ENCODE measurements at regions not wholly inside any gene's neighbourhood (a gene's known extent, or its start where the extent isn't known, plus 50 kb on each side); places are given as distances from the start of the nearest gene placed in this dataset.

DNA sequence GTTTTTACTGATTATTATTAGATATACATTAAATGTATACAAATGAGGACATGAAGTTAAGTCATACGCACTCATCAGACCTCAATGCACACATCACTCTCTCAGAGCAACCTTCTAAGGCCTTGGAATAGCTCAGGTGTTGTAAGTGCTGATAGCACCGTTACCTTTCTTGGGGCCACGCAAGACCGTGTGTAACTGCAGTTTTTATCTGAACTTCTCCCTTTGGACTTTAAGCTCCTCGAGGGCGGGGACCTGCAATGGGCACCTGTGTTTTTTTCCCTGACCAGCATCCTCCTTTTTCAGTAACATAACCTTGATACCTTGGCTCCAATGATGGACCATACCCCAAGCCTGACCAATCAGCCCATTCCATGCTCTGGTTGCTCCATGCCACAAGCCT is 136.5 kb upstream of the TMCC3 start:
- no peaks in the 10 kb centered on the region for H3K36me3 ChIP-seq (ENCODE audit: control insufficient read depth in 1 of 2, insufficient read depth in 2 of 2, low read length in 2 of 2)
- no peak overlapping the region for H3K4me2 ChIP-seq (ENCODE audit: low read length)
- intact Hi-C loops (cut with micrococcal nuclease): no loop called here
- H3K9me3 ChIP-seq (ENCODE audit: control insufficient read depth in 1 of 2, insufficient read depth in 1 of 2, low read depth in 1 of 2, low read length in 2 of 2): no peaks in the 10 kb centered on the region
- TF ChIP-seq POLR2A (IDR thresholded peaks at IDR 0.05; ENCODE audit: borderline replicate concordance, extremely low read depth, insufficient read depth, insufficient read length) (no peak), RAD21 (IDR thresholded peaks at IDR 0.05; ENCODE audit: low read depth) (no peak), ZFX (IDR thresholded peaks at IDR 0.05) (no peak), EZH2 (IDR thresholded peaks at IDR 0.05) (no peak), SRF (IDR thresholded peaks at IDR 0.05; ENCODE audit: low read depth) (no peak), TCF7L2 (IDR thresholded peaks at IDR 0.05; ENCODE audit: borderline replicate concordance, extremely low read depth, insufficient read depth, insufficient read length) (no peak), CBX3 (IDR thresholded peaks at IDR 0.05; ENCODE audit: low read depth) (no peak)
- TF ChIP-seq, protein P1, sequence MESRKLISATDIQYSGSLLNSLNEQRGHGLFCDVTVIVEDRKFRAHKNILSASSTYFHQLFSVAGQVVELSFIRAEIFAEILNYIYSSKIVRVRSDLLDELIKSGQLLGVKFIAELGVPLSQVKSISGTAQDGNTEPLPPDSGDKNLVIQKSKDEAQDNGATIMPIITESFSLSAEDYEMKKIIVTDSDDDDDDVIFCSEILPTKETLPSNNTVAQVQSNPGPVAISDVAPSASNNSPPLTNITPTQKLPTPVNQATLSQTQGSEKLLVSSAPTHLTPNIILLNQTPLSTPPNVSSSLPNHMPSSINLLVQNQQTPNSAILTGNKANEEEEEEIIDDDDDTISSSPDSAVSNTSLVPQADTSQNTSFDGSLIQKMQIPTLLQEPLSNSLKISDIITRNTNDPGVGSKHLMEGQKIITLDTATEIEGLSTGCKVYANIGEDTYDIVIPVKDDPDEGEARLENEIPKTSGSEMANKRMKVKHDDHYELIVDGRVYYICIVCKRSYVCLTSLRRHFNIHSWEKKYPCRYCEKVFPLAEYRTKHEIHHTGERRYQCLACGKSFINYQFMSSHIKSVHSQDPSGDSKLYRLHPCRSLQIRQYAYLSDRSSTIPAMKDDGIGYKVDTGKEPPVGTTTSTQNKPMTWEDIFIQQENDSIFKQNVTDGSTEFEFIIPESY (IDR thresholded peaks at IDR 0.05; ENCODE audit: extremely low read depth, insufficient replicate concordance, low read length): no peak
- POLR2A ChIA-PET: no interaction called here
- no peaks in the 10 kb centered on the region for H4K20me1 ChIP-seq (ENCODE audit: insufficient read depth)
- H3K4me1 ChIP-seq (ENCODE audit: control insufficient read depth in 1 of 2, insufficient read depth in 2 of 2, low read length in 2 of 2): 0 out of 4 replicates have a peak, but pooled peaks cover 0 to 4% of the 10 kb centered on the region in 2 experiments
- H3K4me3 ChIP-seq (replicated peaks in 1 of 2; ENCODE audit: low read depth in 1 of 2, low read length in 2 of 2): no peak overlapping the region
- no peak for DNase-seq (ENCODE audit: low read depth, low spot score)
- CTCF ChIA-PET: no interaction called here
- no TSS peak for BruUV-seq (replicated peaks)
- H3K27ac ChIP-seq (ENCODE audit: low read depth, low read length): no peak overlapping the region
- no peak overlapping the region for H2AFZ ChIP-seq (ENCODE audit: low read depth, low read length, poor library complexity, severe bottlenecking)
- no peak overlapping the region for H3K9ac ChIP-seq (ENCODE audit: low read length)
- H3K9me2 ChIP-seq (ENCODE audit: insufficient read depth): no peaks in the 10 kb centered on the region
- no peak for ATAC-seq
- no peaks in the 10 kb centered on the region for H3K27me3 ChIP-seq (ENCODE audit: insufficient read depth, low read length)
- RAD21 ChIA-PET (ENCODE audit: low non-redundant PET in 1 of 2, low total read pairs in 2 of 2, uncharacterized antibody in 2 of 2, unreplicated experiment in 2 of 2): no interaction called here
- H3K79me2 ChIP-seq (ENCODE audit: insufficient read depth, low read length): no peaks in the 10 kb centered on the region

DNA sequence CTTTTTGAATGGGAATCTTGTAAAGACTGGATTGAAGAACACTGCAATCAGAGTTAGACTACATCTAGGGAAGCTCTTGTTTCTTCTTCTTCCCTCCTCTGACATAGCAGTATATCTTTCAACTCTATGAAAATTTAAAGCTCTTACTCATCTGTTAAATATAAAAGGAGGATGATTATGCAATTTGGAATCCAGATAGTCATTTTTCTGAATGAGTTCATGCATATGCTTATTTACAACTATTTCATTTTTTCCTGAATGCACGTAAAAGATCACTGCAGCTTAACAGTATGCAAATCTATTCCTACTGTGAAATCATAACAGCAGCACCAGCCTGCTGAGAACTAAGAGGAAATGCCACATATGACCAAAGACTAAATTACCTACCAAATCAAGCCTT is 133.5 kb upstream of the TMCC3 start:
- POLR2A ChIA-PET: no interaction called here
- H3K27ac ChIP-seq (ENCODE audit: low read depth, low read length): no peak overlapping the region
- intact Hi-C loops (cut with micrococcal nuclease): no loop called here
- no peaks in the 10 kb centered on the region for H3K79me2 ChIP-seq (ENCODE audit: insufficient read depth, low read length)
- H3K9ac ChIP-seq (ENCODE audit: low read length): no peak overlapping the region
- RAD21 ChIA-PET (ENCODE audit: low non-redundant PET in 1 of 2, low total read pairs in 2 of 2, uncharacterized antibody in 2 of 2, unreplicated experiment in 2 of 2): no interaction called here
- CTCF ChIA-PET: interaction anchor here (1.5 kb wide), 1 partner anchor 92 kb away, joined by 3 read pairs; no protein-coding TSS in a partner anchor
- H3K4me2 ChIP-seq (ENCODE audit: low read length): no peak overlapping the region
- H3K27me3 ChIP-seq (ENCODE audit: insufficient read depth, low read length): no peaks in the 10 kb centered on the region
- no peaks in the 10 kb centered on the region for H3K9me3 ChIP-seq (ENCODE audit: control insufficient read depth in 1 of 2, insufficient read depth in 1 of 2, low read depth in 1 of 2, low read length in 2 of 2)
- no peaks in the 10 kb centered on the region for H3K36me3 ChIP-seq (ENCODE audit: control insufficient read depth in 1 of 2, insufficient read depth in 2 of 2, low read length in 2 of 2)
- ATAC-seq: no peak
- 0 out of 4 replicates have a peak, but pooled peaks cover 0 to 4% of the 10 kb centered on the region in 2 experiments for H3K4me1 ChIP-seq (ENCODE audit: control insufficient read depth in 1 of 2, insufficient read depth in 2 of 2, low read length in 2 of 2)
- DNase-seq (ENCODE audit: low read depth, low spot score): no peak
- H3K9me2 ChIP-seq (ENCODE audit: insufficient read depth): no peaks in the 10 kb centered on the region
- no TSS peak for BruUV-seq (replicated peaks)
- H3K4me3 ChIP-seq (replicated peaks in 1 of 2; ENCODE audit: low read depth in 1 of 2, low read length in 2 of 2): no peak overlapping the region
- H4K20me1 ChIP-seq (ENCODE audit: insufficient read depth): no peaks in the 10 kb centered on the region
- no peak overlapping the region for H2AFZ ChIP-seq (ENCODE audit: low read depth, low read length, poor library complexity, severe bottlenecking)
- TF ChIP-seq EZH2phosphoT487 (IDR thresholded peaks at IDR 0.05; ENCODE audit: borderline replicate concordance) (no peak), SIN3A (IDR thresholded peaks at IDR 0.05; ENCODE audit: low read depth) (no peak), FOSL1 (IDR thresholded peaks at IDR 0.05; ENCODE audit: low read depth) (no peak), SP1 (IDR thresholded peaks at IDR 0.05; ENCODE audit: low read depth) (no peak), ZFX (IDR thresholded peaks at IDR 0.05) (no peak), TCF7L2 (IDR thresholded peaks at IDR 0.05; ENCODE audit: borderline replicate concordance, extremely low read depth, insufficient read depth, insufficient read length) (no peak)
- TF ChIP-seq, protein P2, sequence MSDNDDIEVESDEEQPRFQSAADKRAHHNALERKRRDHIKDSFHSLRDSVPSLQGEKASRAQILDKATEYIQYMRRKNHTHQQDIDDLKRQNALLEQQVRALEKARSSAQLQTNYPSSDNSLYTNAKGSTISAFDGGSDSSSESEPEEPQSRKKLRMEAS (IDR thresholded peaks at IDR 0.05): no peak
- TF ChIP-seq, protein P3, sequence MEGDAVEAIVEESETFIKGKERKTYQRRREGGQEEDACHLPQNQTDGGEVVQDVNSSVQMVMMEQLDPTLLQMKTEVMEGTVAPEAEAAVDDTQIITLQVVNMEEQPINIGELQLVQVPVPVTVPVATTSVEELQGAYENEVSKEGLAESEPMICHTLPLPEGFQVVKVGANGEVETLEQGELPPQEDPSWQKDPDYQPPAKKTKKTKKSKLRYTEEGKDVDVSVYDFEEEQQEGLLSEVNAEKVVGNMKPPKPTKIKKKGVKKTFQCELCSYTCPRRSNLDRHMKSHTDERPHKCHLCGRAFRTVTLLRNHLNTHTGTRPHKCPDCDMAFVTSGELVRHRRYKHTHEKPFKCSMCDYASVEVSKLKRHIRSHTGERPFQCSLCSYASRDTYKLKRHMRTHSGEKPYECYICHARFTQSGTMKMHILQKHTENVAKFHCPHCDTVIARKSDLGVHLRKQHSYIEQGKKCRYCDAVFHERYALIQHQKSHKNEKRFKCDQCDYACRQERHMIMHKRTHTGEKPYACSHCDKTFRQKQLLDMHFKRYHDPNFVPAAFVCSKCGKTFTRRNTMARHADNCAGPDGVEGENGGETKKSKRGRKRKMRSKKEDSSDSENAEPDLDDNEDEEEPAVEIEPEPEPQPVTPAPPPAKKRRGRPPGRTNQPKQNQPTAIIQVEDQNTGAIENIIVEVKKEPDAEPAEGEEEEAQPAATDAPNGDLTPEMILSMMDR (IDR thresholded peaks at IDR 0.05 in 2 of 3, conservative IDR thresholded peaks at IDR 0.05 in 1 of 3; ENCODE audit: borderline replicate concordance in 1 of 3, insufficient read depth in 1 of 3, low read depth in 2 of 3, low read length in 2 of 3): no peak
- TF ChIP-seq, protein P4, sequence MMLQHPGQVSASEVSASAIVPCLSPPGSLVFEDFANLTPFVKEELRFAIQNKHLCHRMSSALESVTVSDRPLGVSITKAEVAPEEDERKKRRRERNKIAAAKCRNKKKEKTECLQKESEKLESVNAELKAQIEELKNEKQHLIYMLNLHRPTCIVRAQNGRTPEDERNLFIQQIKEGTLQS (IDR thresholded peaks at IDR 0.05): no peak
- TF ChIP-seq, protein P1 (IDR thresholded peaks at IDR 0.05; ENCODE audit: extremely low read depth, insufficient replicate concordance, low read length): no peak

Data from HCT116 (cell line).